Activated naive CD8-positive, alpha-beta T cell treated with anti-CD3 and anti-CD28 coated beads for 36 hours (primary cell): ENCODE measurements at regions not wholly inside any gene's neighbourhood (a gene's known extent, or its start where the extent isn't known, plus 50 kb on each side); places are given as distances from the start of the nearest gene placed in this dataset.

Source experiments
- DNase-seq: peaks from one replicate; pipeline ENCODE4 v3.0.0; 2021
- H3K27ac Mint-ChIP-seq: one replicate; pipeline ENCODE4 v1.8.0; 2022; ENCODE audit warnings: mild to moderate bottlenecking, moderate library complexity, mixed read lengths
- H3K27me3 Mint-ChIP-seq: one replicate; pipeline ENCODE4 v1.8.0; 2022; ENCODE audit warnings: mild to moderate bottlenecking, mixed read lengths
- H3K36me3 Mint-ChIP-seq: one replicate; pipeline ENCODE4 v1.8.0; 2021; ENCODE audit warnings: mild to moderate bottlenecking, mixed read lengths
- H3K4me1 Mint-ChIP-seq: one replicate; pipeline ENCODE4 v1.8.0; 2021; ENCODE audit warnings: mixed read lengths
- H3K4me3 Mint-ChIP-seq: one replicate; pipeline ENCODE4 v1.8.0; 2022; ENCODE audit warnings: mild to moderate bottlenecking, moderate library complexity, mixed read lengths
- H3K9me3 Mint-ChIP-seq: one replicate; pipeline ENCODE4 v1.8.0; 2022; ENCODE audit warnings: mixed read lengths

DNA sequence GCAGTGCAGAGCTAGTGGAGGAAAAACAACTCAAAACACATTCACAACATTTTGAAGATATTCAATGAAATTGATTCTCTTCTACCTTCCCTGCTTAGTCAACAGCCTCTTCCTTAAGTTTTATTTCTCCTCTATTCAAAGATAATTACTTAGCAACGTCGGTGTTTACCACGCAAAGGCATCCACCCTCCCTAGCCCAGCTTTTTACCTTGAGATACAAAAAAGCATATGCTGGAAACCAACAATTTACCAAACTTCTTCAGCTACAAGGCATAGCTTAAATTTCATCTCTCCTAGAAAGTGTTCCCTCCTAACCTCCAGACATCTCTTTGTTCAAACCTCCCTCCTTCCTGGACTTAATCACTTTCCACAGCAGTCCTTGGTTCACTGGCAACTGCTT lies 102.8 kb upstream of the SOD1 start:
- H3K27ac Mint-ChIP-seq: no peak overlapping the region
- H3K9me3 Mint-ChIP-seq: no peaks in the 10 kb centered on the region
- peaks cover 52% of the 10 kb centered on the region for H3K4me1 Mint-ChIP-seq
- DNase-seq: no peak
- peak overlapping the region; percentile 68 for H3K4me3 Mint-ChIP-seq
- H3K36me3 Mint-ChIP-seq: peaks cover 9% of the 10 kb centered on the region
- peaks cover 34% of the 10 kb centered on the region for H3K27me3 Mint-ChIP-seq

DNA sequence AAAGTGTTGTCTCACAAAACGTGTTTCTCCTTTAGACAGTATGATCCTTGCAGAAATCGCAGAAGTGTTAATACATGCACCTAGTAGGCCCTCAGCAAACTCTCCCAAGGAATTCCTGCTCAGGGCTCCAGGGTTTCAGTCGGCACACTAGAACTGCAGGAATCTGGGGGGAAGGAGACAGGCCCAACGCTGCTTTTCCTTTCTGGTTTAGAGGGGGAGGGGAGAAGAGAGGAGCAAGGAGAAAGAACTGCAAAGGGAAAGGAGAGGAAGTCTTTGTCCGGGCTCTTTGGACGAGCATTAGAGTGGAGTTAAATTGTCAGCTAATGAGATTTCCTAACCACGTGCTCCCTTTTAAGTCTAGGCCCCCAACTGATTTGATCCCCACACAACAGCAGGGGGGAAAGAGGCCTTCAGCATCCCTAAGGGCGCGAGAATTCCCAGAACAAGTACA lies 103.7 kb upstream of the SOD1 start:
- peaks cover 9% of the 10 kb centered on the region for H3K36me3 Mint-ChIP-seq
- H3K27me3 Mint-ChIP-seq: peaks cover 42% of the 10 kb centered on the region
- peaks cover 52% of the 10 kb centered on the region for H3K4me1 Mint-ChIP-seq
- DNase-seq: no peak
- no peak overlapping the region for H3K4me3 Mint-ChIP-seq
- H3K9me3 Mint-ChIP-seq: no peaks in the 10 kb centered on the region
- no peak overlapping the region for H3K27ac Mint-ChIP-seq

DNA sequence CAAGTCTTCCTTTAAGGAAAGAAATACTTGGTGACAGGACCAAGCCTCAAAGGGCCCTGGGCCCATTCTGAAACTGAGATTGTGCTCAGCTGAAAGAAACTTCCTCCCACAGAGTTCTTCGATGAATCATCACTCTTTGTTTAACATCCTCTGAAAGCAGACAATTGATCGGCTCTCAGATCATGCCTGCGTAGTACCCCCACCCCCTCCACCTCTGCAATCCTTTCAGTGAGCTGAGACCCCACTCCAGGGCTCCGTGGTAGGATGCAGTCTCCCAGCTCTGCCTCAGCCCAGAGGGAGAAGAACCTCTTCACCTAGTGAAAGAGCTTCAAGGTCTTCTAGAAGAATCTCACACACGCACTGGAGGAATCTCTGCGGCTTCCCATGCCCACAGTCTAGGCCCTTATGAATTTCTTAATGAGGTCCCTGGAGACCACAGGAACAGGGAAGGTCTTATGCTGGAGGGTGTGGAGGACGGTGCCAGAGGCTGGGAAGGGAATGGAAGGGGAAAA lies 104.9 kb upstream of the SOD1 start:
- Mint-ChIP-seq H3K4me3 (peak overlapping the region; percentile 15), H3K4me1 (peaks cover 43% of the 10 kb centered on the region), H3K36me3 (peaks cover 3% of the 10 kb centered on the region), H3K9me3 (no peaks in the 10 kb centered on the region), H3K27me3 (peaks cover 46% of the 10 kb centered on the region), H3K27ac (no peak overlapping the region)
- DNase-seq: peak; percentile 49

DNA sequence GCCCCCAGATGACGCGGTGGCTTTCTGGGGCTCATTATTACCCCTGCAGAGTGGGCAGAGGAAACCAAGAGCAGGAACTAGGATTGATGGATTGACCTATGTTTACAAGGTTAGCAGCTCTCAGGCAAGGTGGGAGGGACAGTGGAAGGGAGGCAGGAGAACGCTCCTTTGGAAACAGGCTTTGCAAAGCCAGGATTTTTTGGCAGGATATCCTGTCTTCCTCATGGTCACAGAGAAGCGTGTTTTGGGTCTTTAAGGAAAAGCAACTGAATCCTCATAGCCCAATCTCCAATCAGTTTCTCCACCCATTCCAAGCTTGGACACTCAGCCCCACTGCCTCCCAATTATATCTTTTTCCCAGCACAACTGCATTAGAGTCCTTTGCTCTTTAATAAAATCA lies 105.6 kb upstream of the SOD1 start:
- H3K9me3 Mint-ChIP-seq: no peaks in the 10 kb centered on the region
- peaks cover 46% of the 10 kb centered on the region for H3K27me3 Mint-ChIP-seq
- no peak for DNase-seq
- H3K36me3 Mint-ChIP-seq: peaks cover 3% of the 10 kb centered on the region
- H3K4me1 Mint-ChIP-seq: peaks cover 45% of the 10 kb centered on the region
- H3K27ac Mint-ChIP-seq: no peak overlapping the region
- H3K4me3 Mint-ChIP-seq: no peak overlapping the region

DNA sequence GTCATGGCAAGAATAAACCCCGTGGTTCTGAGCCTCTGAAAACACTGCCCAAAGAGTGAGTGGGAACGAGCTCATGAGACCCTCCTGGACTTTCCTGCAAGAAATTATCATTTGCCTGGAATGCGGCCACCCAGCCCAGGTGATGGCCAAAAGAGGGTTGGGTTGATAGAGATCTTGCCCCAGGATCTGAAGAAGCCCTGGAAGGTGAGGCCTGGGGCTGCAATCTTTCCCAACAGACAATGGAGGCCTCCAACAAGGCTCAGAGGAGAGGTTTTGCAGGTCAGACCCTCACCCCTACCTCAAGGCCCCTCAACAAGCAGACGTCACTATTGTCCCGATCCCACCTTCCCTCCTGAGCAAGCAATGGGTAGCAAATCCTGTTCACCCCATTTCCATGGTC lies 106.0 kb upstream of the SOD1 start:
- H3K4me1 Mint-ChIP-seq: peaks cover 46% of the 10 kb centered on the region
- peaks cover 46% of the 10 kb centered on the region for H3K27me3 Mint-ChIP-seq
- H3K9me3 Mint-ChIP-seq: no peaks in the 10 kb centered on the region
- no peak overlapping the region for H3K27ac Mint-ChIP-seq
- no peak overlapping the region for H3K4me3 Mint-ChIP-seq
- peaks cover 3% of the 10 kb centered on the region for H3K36me3 Mint-ChIP-seq
- DNase-seq: no peak

DNA sequence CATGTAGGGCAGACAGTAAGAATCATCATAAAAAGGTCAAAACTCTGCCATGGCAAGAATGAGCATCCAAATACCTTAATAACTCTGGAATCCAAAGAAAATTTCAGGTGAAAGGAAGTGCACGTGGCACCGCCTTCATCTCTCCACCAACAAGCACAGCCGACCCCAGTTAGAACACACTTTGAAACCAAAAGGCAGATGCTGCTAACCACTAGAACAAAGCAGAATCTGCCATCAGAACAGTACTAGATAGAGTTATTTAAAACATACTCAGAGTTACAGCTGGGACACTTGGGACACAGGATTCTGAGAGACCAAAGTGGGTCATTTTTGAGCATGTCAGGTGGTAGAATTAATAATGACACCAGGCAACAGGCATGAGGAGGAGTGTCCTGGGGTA lies 106.7 kb upstream of the SOD1 start:
- DNase-seq: no peak
- peaks cover 3% of the 10 kb centered on the region for H3K36me3 Mint-ChIP-seq
- H3K4me3 Mint-ChIP-seq: no peak overlapping the region
- no peak overlapping the region for H3K27ac Mint-ChIP-seq
- peaks cover 46% of the 10 kb centered on the region for H3K27me3 Mint-ChIP-seq
- peaks cover 46% of the 10 kb centered on the region for H3K4me1 Mint-ChIP-seq
- no peaks in the 10 kb centered on the region for H3K9me3 Mint-ChIP-seq

DNA sequence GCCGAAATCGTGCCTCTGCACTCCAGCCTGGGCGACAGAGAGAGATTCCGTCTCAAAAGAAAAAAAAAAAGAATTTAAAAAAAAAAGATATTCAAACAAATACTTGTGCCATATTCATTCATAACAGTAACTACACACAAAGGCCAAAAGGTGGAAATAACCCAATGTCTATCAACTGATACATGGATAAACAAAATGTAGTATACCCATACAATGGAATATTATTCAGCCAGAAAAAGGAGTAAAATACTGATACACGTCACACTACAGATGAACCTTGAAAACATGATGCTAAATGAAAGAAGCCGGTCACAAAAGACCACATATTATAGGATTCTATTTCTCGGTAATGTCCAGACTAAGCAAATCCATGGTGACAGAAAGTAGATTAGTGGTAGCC lies 109.4 kb upstream of the SOD1 start:
- Mint-ChIP-seq H3K4me1 (peaks cover 29% of the 10 kb centered on the region), H3K27me3 (peaks cover 24% of the 10 kb centered on the region), H3K27ac (no peak overlapping the region), H3K4me3 (no peak overlapping the region), H3K9me3 (no peaks in the 10 kb centered on the region), H3K36me3 (no peaks in the 10 kb centered on the region)
- no peak for DNase-seq

DNA sequence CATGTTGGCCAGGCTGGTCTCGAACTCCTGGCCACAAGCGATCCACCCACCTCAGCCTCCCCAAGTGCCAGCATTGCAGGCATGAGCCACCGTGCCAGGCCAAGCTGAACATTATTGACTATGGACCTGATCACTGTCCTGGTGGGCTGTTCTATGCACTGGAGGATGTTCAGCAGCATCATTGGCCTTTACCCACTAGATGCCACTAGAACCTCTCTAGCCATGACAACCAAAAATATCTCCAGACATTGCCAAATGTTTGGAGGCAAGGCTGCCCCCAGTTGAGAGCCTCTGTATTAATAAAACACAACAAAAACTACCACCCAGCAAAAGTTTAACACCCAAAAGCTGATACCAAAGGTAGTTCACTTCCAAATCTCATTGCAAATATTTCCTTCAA lies 110.8 kb upstream of the SOD1 start:
- Mint-ChIP-seq H3K36me3 (no peaks in the 10 kb centered on the region), H3K4me1 (peaks cover 15% of the 10 kb centered on the region), H3K27me3 (peaks cover 23% of the 10 kb centered on the region), H3K27ac (no peak overlapping the region), H3K9me3 (no peaks in the 10 kb centered on the region), H3K4me3 (no peak overlapping the region)
- no peak for DNase-seq

DNA sequence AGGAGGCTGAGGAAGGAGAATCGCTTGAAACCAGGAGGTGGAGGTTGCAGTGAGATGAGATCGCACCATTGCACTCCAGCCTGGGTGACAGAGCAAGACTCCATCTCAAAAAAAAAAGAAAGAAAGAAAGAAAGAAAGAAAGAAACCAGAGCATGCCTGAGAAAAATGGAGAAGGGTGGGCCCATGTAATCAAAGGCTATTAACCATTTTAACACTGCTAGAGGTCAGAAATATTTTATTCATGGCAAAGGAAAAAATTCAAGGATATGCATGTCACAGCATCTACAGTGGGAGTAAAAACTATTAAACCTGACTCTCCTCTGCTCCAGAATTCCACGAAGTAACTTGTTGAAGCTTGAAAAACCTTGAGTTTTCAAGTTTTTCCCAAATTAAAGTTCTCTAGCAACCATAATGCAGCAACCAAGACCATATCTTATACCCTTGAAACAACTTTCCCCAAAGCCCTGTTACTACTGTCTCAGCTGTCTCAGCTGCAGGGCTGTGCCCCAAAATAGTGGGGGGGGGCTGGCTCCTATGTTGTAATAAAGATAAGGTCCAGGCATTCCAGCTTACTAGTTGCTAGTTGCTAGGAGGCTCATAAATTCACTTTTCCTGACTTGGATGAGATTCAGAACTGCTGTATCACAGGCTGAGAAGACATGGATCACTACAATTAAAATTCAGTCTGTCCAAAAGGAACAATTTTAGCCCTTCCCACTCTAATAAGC lies 112.9 kb upstream of the SOD1 start:
- peaks cover 15% of the 10 kb centered on the region for H3K27me3 Mint-ChIP-seq
- no peak for DNase-seq
- H3K4me1 Mint-ChIP-seq: peaks cover 4% of the 10 kb centered on the region
- no peak overlapping the region for H3K27ac Mint-ChIP-seq
- H3K9me3 Mint-ChIP-seq: no peaks in the 10 kb centered on the region
- H3K36me3 Mint-ChIP-seq: no peaks in the 10 kb centered on the region
- no peak overlapping the region for H3K4me3 Mint-ChIP-seq

DNA sequence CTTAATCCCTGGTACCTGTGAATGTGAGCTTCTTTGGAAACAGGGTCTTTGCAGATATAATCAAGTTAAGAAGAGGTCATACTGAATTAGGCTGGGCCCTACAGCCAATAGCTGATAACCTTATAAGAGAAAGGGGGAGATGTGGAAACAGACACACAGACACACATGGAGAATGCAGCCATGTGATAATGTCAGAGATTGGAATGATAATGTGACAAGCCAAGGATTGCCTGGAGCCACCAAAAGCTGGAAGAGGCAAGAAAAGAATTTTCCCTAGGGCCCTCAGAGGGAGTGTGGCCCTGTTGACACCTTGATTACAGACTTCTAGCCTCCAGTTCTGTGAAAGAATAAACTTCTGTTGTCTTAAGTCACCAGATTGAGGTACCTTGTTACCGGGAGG lies 114.5 kb upstream of the SOD1 start:
- DNase-seq: no peak
- Mint-ChIP-seq H3K4me3 (no peak overlapping the region), H3K36me3 (no peaks in the 10 kb centered on the region), H3K27ac (no peak overlapping the region), H3K4me1 (peaks cover 4% of the 10 kb centered on the region), H3K9me3 (no peaks in the 10 kb centered on the region), H3K27me3 (peaks cover 4% of the 10 kb centered on the region)

DNA sequence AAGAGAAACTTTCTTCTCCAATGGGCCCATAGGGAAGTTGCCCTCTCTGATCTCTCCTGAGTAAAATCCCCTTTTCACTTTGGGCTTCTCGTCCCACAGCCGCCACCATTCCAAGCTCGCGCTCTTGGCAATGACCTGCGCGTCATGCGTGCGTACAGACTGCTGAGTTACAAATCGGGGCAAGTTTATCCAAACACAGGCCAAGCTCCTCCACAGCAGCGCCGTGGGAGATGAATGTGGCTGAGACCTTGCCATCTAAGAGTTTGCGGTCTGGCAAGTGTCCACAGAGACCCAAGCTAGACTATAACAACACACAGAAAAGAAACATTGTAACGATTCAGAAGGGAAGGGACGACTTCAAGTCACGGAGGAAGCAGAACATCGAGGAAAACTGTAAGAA lies 116.3 kb upstream of the SOD1 start:
- H3K4me3 Mint-ChIP-seq: no peak overlapping the region
- no peak for DNase-seq
- no peaks in the 10 kb centered on the region for H3K4me1 Mint-ChIP-seq
- no peaks in the 10 kb centered on the region for H3K9me3 Mint-ChIP-seq
- peaks cover 4% of the 10 kb centered on the region for H3K27me3 Mint-ChIP-seq
- H3K27ac Mint-ChIP-seq: no peak overlapping the region
- no peaks in the 10 kb centered on the region for H3K36me3 Mint-ChIP-seq

DNA sequence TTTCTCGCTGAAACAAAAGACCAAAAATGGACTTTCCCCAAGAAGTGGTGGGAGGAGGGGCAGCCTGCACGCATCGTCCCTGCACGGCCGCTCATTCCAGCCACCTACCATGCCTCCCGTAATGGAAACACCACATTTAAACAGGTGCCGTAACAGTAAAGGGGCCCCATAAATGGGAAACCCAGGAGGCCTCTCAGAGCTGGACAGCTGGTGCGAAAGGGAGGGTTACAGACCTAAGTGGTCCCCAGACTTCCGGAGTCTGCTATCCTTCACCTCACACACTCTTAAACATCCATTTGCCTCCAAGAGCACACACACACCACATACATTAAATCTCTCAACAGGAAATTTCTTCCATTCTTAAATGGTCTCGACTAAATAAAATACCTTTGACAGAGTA lies 120.7 kb upstream of the SOD1 start:
- no peaks in the 10 kb centered on the region for H3K36me3 Mint-ChIP-seq
- DNase-seq: no peak
- no peak overlapping the region for H3K27ac Mint-ChIP-seq
- no peak overlapping the region for H3K4me3 Mint-ChIP-seq
- no peaks in the 10 kb centered on the region for H3K27me3 Mint-ChIP-seq
- H3K4me1 Mint-ChIP-seq: no peaks in the 10 kb centered on the region
- no peaks in the 10 kb centered on the region for H3K9me3 Mint-ChIP-seq

DNA sequence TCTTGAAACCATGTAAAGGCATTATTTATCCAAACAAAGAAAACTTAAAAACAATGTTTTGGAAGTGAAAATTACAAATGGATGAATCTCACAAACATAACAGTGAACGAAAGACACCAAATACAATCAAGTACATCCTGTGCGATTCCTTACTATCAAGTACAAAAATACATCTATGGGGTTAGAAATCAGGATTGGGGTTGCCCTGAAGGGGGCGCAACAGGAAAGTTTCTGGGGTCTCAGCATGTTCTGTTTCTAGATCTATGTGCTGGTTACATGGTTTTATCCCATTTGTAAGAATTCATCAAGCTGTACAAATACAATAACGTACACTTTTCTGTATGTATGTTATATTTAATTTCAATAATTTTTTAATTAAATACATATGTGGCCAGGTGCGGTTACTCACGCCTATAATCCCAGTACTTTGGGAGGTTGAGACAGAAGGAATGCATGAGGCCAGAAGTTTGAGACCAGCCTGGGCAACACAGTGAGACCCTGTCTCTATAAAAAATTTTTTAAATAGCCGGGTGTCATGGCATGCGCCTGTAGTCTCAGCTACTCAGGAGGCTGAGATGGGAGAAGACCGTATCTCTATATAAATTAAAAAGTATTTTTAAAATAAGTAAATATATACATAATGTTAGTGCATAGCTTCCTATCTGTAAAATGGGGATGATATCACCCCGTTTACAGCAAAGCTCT lies 121.5 kb upstream of the SOD1 start:
- no peak overlapping the region for H3K4me3 Mint-ChIP-seq
- H3K27me3 Mint-ChIP-seq: no peaks in the 10 kb centered on the region
- no peaks in the 10 kb centered on the region for H3K36me3 Mint-ChIP-seq
- H3K4me1 Mint-ChIP-seq: no peaks in the 10 kb centered on the region
- DNase-seq: no peak
- no peaks in the 10 kb centered on the region for H3K9me3 Mint-ChIP-seq
- H3K27ac Mint-ChIP-seq: no peak overlapping the region

DNA sequence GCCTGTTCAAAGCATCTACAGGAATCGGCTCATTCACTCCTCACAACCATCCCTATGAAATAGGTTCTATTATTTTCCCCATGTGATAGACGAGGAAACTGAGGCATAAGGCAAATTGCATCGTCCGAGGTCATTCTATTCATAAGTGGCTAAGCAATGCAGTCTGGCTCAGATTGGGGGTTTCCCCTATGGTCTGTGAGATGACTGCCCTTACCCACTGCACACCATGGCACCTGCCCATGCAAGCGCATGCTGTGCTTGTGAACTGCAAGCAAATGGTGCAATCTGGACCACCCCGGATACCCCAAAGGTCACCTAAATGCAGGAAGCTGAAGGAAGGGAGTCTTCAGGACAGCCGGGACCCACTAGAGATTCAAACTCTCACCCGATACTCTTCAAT lies 123.4 kb upstream of the SOD1 start:
- DNase-seq: no peak
- H3K27ac Mint-ChIP-seq: no peak overlapping the region
- H3K4me1 Mint-ChIP-seq: no peaks in the 10 kb centered on the region
- no peaks in the 10 kb centered on the region for H3K9me3 Mint-ChIP-seq
- no peak overlapping the region for H3K4me3 Mint-ChIP-seq
- H3K27me3 Mint-ChIP-seq: no peaks in the 10 kb centered on the region
- no peaks in the 10 kb centered on the region for H3K36me3 Mint-ChIP-seq

DNA sequence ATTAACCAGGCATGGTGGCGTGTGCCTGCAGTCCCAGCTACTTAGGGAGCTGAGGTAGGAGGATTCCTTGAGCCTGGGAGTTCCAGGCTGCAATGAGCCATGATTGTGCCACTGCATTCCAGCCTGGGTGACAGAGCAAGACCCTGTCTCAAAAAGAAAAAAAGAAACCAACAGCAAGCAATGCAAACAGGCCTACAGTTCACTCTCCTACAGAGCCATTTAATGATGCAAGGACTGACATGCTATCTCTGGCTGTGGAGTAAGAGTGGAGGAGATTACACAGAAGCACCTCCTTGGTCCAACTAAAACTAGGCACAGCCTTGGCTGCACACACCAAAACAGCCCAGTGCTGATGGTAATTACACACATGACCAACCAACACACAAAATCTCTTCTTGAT lies 127.5 kb upstream of the SOD1 start:
- Mint-ChIP-seq H3K27me3 (no peaks in the 10 kb centered on the region), H3K27ac (no peak overlapping the region), H3K4me3 (no peak overlapping the region), H3K9me3 (no peaks in the 10 kb centered on the region), H3K36me3 (no peaks in the 10 kb centered on the region), H3K4me1 (peaks cover 3% of the 10 kb centered on the region)
- no peak for DNase-seq
